ENCODE measurements at regions not wholly inside any gene's neighbourhood (a gene's known extent, or its start where the extent isn't known, plus 50 kb on each side); places are given as distances from the start of the nearest gene placed in this dataset.

- no TSS peak for BruUV-seq (replicated peaks)
- CTCF ChIA-PET, result interaction anchor here (0.6 kb wide), 1 partner anchor 881 kb away, joined by 3 read pairs; no protein-coding TSS in a partner anchor
- Histone ChIP-seq H2AFZ (ENCODE audit: low read depth, low read length) (no peak overlapping the region), H4K20me1 (replicated peaks; ENCODE audit: control insufficient read depth, extremely low read depth, insufficient read depth, low read length) (no peaks in the 10 kb centered on the region), H3K27me3 (ENCODE audit: control insufficient read depth in 2 of 2, insufficient read depth in 2 of 2, low read length in 2 of 2) (no peaks in the 10 kb centered on the region), H3K79me2 (ENCODE audit: control insufficient read depth, insufficient read depth, low read length) (no peaks in the 10 kb centered on the region), H3K27ac (ENCODE audit: insufficient read depth, low read depth, low read length) (no peak overlapping the region), H3K36me3 (ENCODE audit: control insufficient read depth in 2 of 2, extremely low read depth in 1 of 2, insufficient read depth in 2 of 2, low read length in 2 of 2) (no peaks in the 10 kb centered on the region), H3K4me1 (ENCODE audit: control insufficient read depth, extremely low read depth, insufficient read depth, low read length) (no peaks in the 10 kb centered on the region), H3K9me1 (replicated peaks; ENCODE audit: control insufficient read depth, extremely low read depth, insufficient read depth, low read length) (no peaks in the 10 kb centered on the region), H3K9me3 (replicated peaks; ENCODE audit: control insufficient read depth, insufficient read depth, low read length) (no peaks in the 10 kb centered on the region), H3K4me3 (replicated peaks in 1 of 3; ENCODE audit: insufficient read depth in 1 of 3, low read depth in 1 of 3, low read length in 3 of 3) (no peak overlapping the region), H3K4me2 (ENCODE audit: insufficient read depth, low read length) (no peak overlapping the region), H3K9ac (replicated peaks; ENCODE audit: extremely low read depth, insufficient read depth, low read length) (no peak overlapping the region)
- intact Hi-C loops (cut with micrococcal nuclease) (no loop called here), dilution Hi-C loops (cut with MboI; ENCODE audit: extremely low pct_ligation_motif_present, low sequenced_read_pairs) (no loop called here)
- FAIRE-seq (no peak), DNase-seq (ENCODE audit: low read depth, low spot score) (no peak)
- no peak for TF ChIP-seq EZH2 (IDR thresholded peaks at IDR 0.05; ENCODE audit: borderline replicate concordance, low read depth, low read length, severe bottlenecking)
- TF ChIP-seq, protein P1, sequence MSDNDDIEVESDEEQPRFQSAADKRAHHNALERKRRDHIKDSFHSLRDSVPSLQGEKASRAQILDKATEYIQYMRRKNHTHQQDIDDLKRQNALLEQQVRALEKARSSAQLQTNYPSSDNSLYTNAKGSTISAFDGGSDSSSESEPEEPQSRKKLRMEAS (IDR thresholded peaks at IDR 0.05; ENCODE audit: insufficient read depth, insufficient read length), result no peak
- no peak for TF ChIP-seq FOS (IDR thresholded peaks at IDR 0.05; ENCODE audit: borderline replicate concordance, insufficient read depth, low read length)
- no peak for TF ChIP-seq GATA2 (IDR thresholded peaks at IDR 0.05; ENCODE audit: insufficient read depth, insufficient read length, low read depth, low read length)
- POLR2A ChIA-PET, result no interaction called here
Measured at GRCh38 chr17:79543531-79543930, 67.3 kb downstream of the RBFOX3 start.

DNA sequence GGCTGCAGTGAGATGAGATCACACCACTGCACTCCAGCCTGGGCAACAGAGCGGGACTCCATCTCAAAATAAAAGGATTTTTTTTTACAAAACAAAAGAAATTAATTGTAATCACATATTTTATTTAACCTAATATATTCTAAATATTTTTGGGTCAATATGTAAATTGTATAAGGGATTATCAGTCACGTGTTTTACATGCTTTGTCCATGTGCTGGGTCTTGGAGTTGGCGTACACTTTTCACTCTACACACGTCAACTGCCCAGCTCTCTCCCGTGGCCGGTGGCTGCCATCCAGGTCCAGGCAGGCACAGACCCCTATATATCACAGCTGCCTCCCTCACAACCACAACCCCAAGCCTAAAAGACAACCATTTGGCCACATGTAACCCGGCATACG lies 68.1 kb downstream of the RBFOX3 start:
- TF ChIP-seq MYC (IDR thresholded peaks at IDR 0.05; ENCODE audit: low read depth, low read length) (no peak), GATA2 (IDR thresholded peaks at IDR 0.05; ENCODE audit: insufficient read depth, insufficient read length, low read depth, low read length) (no peak), POLR2AphosphoS5 (IDR thresholded peaks at IDR 0.05; ENCODE audit: insufficient read depth, low read depth, low read length) (no peak)
- FAIRE-seq (no peak), DNase-seq (ENCODE audit: low read depth, low spot score) (no peak)
- Histone ChIP-seq H3K36me3 (ENCODE audit: control insufficient read depth in 2 of 2, extremely low read depth in 1 of 2, insufficient read depth in 2 of 2, low read length in 2 of 2) (no peaks in the 10 kb centered on the region), H3K4me2 (ENCODE audit: insufficient read depth, low read length) (no peak overlapping the region), H3K4me3 (replicated peaks in 1 of 3; ENCODE audit: insufficient read depth in 1 of 3, low read depth in 1 of 3, low read length in 3 of 3) (no peak overlapping the region), H2AFZ (ENCODE audit: low read depth, low read length) (no peak overlapping the region), H3K9me1 (replicated peaks; ENCODE audit: control insufficient read depth, extremely low read depth, insufficient read depth, low read length) (no peaks in the 10 kb centered on the region), H3K4me1 (ENCODE audit: control insufficient read depth, extremely low read depth, insufficient read depth, low read length) (no peaks in the 10 kb centered on the region), H3K27me3 (ENCODE audit: control insufficient read depth in 2 of 2, insufficient read depth in 2 of 2, low read length in 2 of 2) (no peaks in the 10 kb centered on the region), H3K9ac (replicated peaks; ENCODE audit: extremely low read depth, insufficient read depth, low read length) (no peak overlapping the region), H3K27ac (ENCODE audit: insufficient read depth, low read depth, low read length) (no peak overlapping the region), H4K20me1 (replicated peaks; ENCODE audit: control insufficient read depth, extremely low read depth, insufficient read depth, low read length) (no peaks in the 10 kb centered on the region), H3K79me2 (ENCODE audit: control insufficient read depth, insufficient read depth, low read length) (no peaks in the 10 kb centered on the region), H3K9me3 (replicated peaks; ENCODE audit: control insufficient read depth, insufficient read depth, low read length) (no peaks in the 10 kb centered on the region)
- BruUV-seq (replicated peaks), result no TSS peak
- ChIA-PET CTCF (no interaction called here), POLR2A (no interaction called here)
- dilution Hi-C loops (cut with MboI; ENCODE audit: extremely low pct_ligation_motif_present, low sequenced_read_pairs), result no loop called here
- intact Hi-C loops (cut with micrococcal nuclease), result no loop called here
